ENCODE measurements at regions not wholly inside any gene's neighbourhood (a gene's known extent, or its start where the extent isn't known, plus 50 kb on each side); places are given as distances from the start of the nearest gene placed in this dataset.

DNA sequence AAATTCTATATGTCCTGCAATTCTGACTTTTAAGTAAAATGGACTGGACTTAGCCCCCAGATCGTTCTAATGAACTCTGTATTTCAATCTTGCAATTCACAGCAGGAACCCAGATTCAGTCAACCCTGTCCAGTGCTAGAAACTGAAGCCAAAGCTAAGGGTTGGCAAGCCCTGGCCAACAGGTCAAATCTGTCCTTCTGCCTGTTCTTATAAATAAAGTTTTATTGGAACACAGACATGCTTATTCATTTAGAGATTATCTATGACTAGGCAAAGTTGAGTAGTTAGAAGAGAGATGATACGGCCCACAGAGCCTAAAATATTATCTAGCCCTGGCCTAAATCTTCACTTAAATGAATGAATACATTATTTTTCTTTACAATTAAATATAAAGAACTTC is 339.2 kb upstream of the JARID2 start:
- TF ChIP-seq, protein P1, sequence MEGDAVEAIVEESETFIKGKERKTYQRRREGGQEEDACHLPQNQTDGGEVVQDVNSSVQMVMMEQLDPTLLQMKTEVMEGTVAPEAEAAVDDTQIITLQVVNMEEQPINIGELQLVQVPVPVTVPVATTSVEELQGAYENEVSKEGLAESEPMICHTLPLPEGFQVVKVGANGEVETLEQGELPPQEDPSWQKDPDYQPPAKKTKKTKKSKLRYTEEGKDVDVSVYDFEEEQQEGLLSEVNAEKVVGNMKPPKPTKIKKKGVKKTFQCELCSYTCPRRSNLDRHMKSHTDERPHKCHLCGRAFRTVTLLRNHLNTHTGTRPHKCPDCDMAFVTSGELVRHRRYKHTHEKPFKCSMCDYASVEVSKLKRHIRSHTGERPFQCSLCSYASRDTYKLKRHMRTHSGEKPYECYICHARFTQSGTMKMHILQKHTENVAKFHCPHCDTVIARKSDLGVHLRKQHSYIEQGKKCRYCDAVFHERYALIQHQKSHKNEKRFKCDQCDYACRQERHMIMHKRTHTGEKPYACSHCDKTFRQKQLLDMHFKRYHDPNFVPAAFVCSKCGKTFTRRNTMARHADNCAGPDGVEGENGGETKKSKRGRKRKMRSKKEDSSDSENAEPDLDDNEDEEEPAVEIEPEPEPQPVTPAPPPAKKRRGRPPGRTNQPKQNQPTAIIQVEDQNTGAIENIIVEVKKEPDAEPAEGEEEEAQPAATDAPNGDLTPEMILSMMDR (IDR thresholded peaks at IDR 0.05; ENCODE audit: insufficient read depth, low read depth, low read length), result no peak
- TF ChIP-seq EZH2 (IDR thresholded peaks at IDR 0.05; ENCODE audit: insufficient read depth, low read length), result no peak
